Sigmoid colon (tissue), 4 donors: ENCODE measurements at regions not wholly inside any gene's neighbourhood (a gene's known extent, or its start where the extent isn't known, plus 50 kb on each side); places are given as distances from the start of the nearest gene placed in this dataset.

Source experiments
- POLR2A ChIP-seq, 2 donors: fragments of 450-650 bp; IDR thresholded peaks; one replicate each; pipeline ENCODE4 v1.6.1; 2016; ENCODE audit warnings: antibody characterized with exemption in 2 of 2, mild to moderate bottlenecking in 2 of 2, moderate library complexity in 2 of 2
- POLR2AphosphoS5 ChIP-seq, 4 donors: sonication (generic); formaldehyde crosslinking; IDR thresholded peaks; one replicate each; pipeline ENCODE4 v1.6.1; 2017; ENCODE audit warnings: antibody characterized with exemption in 4 of 4
- TF ChIP-seq, protein P1 (sequence below), 4 experiments: fragments of 450-650 bp in 3 of 4; fragments of 200-600 bp in 1 of 4; IDR thresholded peaks; one replicate each; pipeline ENCODE4 v1.5.1; 2016 to 2019; ENCODE audit warnings: antibody characterized with exemption in 4 of 4, mild to moderate bottlenecking in 3 of 4, moderate library complexity in 2 of 4

DNA sequence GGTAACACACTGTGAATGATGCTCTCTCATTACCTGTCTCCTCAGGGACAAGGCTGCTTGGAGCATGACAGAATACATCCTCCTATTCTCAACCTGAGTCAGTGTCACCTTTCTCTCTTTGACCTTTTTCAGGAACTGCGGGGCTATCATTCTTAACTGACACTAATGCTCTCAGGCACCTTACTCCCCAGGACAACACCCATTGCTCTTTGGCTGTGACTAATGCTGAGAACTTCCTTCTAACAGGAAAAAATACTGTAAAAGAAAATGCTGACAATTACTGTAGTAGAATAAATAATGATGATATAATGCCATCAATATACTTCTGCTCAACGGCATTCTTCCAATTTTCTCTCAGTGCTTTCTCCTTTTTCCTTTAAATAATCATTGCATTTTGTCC lies 2082.7 kb upstream of the RAG2 start:
- TF ChIP-seq, protein P1, sequence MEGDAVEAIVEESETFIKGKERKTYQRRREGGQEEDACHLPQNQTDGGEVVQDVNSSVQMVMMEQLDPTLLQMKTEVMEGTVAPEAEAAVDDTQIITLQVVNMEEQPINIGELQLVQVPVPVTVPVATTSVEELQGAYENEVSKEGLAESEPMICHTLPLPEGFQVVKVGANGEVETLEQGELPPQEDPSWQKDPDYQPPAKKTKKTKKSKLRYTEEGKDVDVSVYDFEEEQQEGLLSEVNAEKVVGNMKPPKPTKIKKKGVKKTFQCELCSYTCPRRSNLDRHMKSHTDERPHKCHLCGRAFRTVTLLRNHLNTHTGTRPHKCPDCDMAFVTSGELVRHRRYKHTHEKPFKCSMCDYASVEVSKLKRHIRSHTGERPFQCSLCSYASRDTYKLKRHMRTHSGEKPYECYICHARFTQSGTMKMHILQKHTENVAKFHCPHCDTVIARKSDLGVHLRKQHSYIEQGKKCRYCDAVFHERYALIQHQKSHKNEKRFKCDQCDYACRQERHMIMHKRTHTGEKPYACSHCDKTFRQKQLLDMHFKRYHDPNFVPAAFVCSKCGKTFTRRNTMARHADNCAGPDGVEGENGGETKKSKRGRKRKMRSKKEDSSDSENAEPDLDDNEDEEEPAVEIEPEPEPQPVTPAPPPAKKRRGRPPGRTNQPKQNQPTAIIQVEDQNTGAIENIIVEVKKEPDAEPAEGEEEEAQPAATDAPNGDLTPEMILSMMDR (IDR thresholded peaks at IDR 0.05) = no peak
- no peak for TF ChIP-seq POLR2AphosphoS5 (IDR thresholded peaks at IDR 0.05)
- no peak for TF ChIP-seq POLR2A (IDR thresholded peaks at IDR 0.05)
